H9 (cell line): ENCODE measurements at regions not wholly inside any gene's neighbourhood (a gene's known extent, or its start where the extent isn't known, plus 50 kb on each side); places are given as distances from the start of the nearest gene placed in this dataset.

Experiments
- DNase-seq: peaks from one replicate; pipeline ENCODE4 v3.0.0-alpha.2; 2017
- H2AFZ ChIP-seq: one replicate; pipeline ENCODE4 v1.6.1; 2013; ENCODE audit warnings: mild to moderate bottlenecking, low read length, control low read depth, moderate library complexity
- H2AK5ac ChIP-seq: 2 replicates; pipeline ENCODE4 v1.6.1; 2013; ENCODE audit warnings: low read length, control low read depth, mixed read lengths; ENCODE audit not compliant: insufficient read length
- H2BK120ac ChIP-seq: one replicate; pipeline ENCODE4 v1.6.1; 2013; ENCODE audit warnings: low read depth, mild to moderate bottlenecking, low read length, control low read depth, inconsistent platforms; ENCODE audit not compliant: poor library complexity, severe bottlenecking
- H2BK12ac ChIP-seq: 2 replicates; pipeline ENCODE4 v1.6.1; 2013; ENCODE audit warnings: low read length, control low read depth, mixed read lengths, low read depth; ENCODE audit not compliant: insufficient read length
- H2BK15ac ChIP-seq: 2 replicates; pipeline ENCODE4 v1.6.1; 2013; ENCODE audit warnings: low read depth, low read length, control low read depth
- H2BK20ac ChIP-seq: one replicate; pipeline ENCODE4 v1.6.1; 2013; ENCODE audit warnings: low read depth, mild to moderate bottlenecking, low read length, control low read depth, inconsistent platforms; ENCODE audit not compliant: poor library complexity, severe bottlenecking
- H2BK5ac ChIP-seq: 2 replicates; pipeline ENCODE4 v1.6.1; 2013; ENCODE audit warnings: low read length, control low read depth, mixed read lengths; ENCODE audit not compliant: insufficient read length
- H3K14ac ChIP-seq: 2 replicates; pipeline ENCODE4 v1.6.1; 2013; ENCODE audit warnings: low read length, control low read depth; ENCODE audit not compliant: insufficient read depth
- H3K18ac ChIP-seq: 2 replicates; pipeline ENCODE4 v1.6.1; 2013; ENCODE audit warnings: low read depth, mild to moderate bottlenecking, mixed read lengths, low read length, control low read depth; ENCODE audit not compliant: insufficient read length
- H3K23ac ChIP-seq: 2 replicates; pipeline ENCODE4 v1.6.1; 2013; ENCODE audit warnings: low read length, control low read depth, mixed read lengths, low read depth; ENCODE audit not compliant: insufficient read length
- H3K23me2 ChIP-seq: 2 replicates; pipeline ENCODE4 v1.6.1; 2013; ENCODE audit warnings: low read depth, mild to moderate bottlenecking, mixed read lengths, low read length, control low read depth; ENCODE audit not compliant: insufficient read length, poor library complexity, severe bottlenecking
- H3K27ac ChIP-seq: 2 replicates; pipeline ENCODE4 v1.5.1; 2013; ENCODE audit warnings: low read length, control low read depth, mixed read lengths, low read depth; ENCODE audit not compliant: insufficient read length
- H3K27me3 ChIP-seq: 2 replicates; pipeline ENCODE4 v1.6.1; 2013; ENCODE audit warnings: low read length, control low read depth, inconsistent platforms; ENCODE audit not compliant: insufficient read depth
- H3K4ac ChIP-seq: 2 replicates; pipeline ENCODE4 v1.6.1; 2013; ENCODE audit warnings: low read depth, mild to moderate bottlenecking, control low read depth, inconsistent platforms, low read length, moderate library complexity
- H3K4me1 ChIP-seq: 2 replicates; pipeline ENCODE4 v1.6.1; 2013; ENCODE audit warnings: low read length, control low read depth, inconsistent platforms; ENCODE audit not compliant: insufficient read depth
- H3K4me2 ChIP-seq: 2 replicates; pipeline ENCODE4 v1.6.1; 2013; ENCODE audit warnings: low read length, control low read depth, mixed read lengths; ENCODE audit not compliant: insufficient read length, insufficient read depth
- H3K56ac ChIP-seq: 2 replicates; pipeline ENCODE4 v1.6.1; 2013; ENCODE audit warnings: low read depth, mild to moderate bottlenecking, mixed read lengths, low read length, control low read depth; ENCODE audit not compliant: insufficient read length
- H3K79me1 ChIP-seq: 2 replicates; pipeline ENCODE4 v1.6.1; 2013; ENCODE audit warnings: low read depth, mild to moderate bottlenecking, moderate library complexity, low read length, control low read depth, inconsistent platforms; ENCODE audit not compliant: insufficient read depth, poor library complexity, severe bottlenecking
- H3K79me2 ChIP-seq: 2 replicates; pipeline ENCODE4 v1.6.1; 2013; ENCODE audit warnings: low read length, control low read depth, inconsistent platforms; ENCODE audit not compliant: insufficient read depth
- H3K9ac ChIP-seq: 2 replicates; pipeline ENCODE4 v1.6.1; 2013; ENCODE audit warnings: low read length, control low read depth, mixed read lengths; ENCODE audit not compliant: insufficient read length; ENCODE audit errors: extremely low read depth
- H3K9me3 ChIP-seq: one replicate; pipeline ENCODE4 v1.6.1; 2013; ENCODE audit warnings: low read depth, low read length, inconsistent platforms; ENCODE audit not compliant: control insufficient read depth
- H3T11ph ChIP-seq: one replicate; pipeline ENCODE4 v1.6.1; 2013; ENCODE audit warnings: mild to moderate bottlenecking, low read length, control low read depth, inconsistent platforms
- H4K20me1 ChIP-seq: one replicate; pipeline ENCODE4 v1.6.1; 2013; ENCODE audit not compliant: control insufficient read depth, insufficient read length, insufficient read depth
- H4K5ac ChIP-seq: 2 replicates; pipeline ENCODE4 v1.6.1; 2013; ENCODE audit warnings: low read depth, mild to moderate bottlenecking, mixed read lengths, low read length, control low read depth; ENCODE audit not compliant: insufficient read length
- H4K8ac ChIP-seq: replicated peaks from 2 replicates; pipeline ENCODE4 v1.6.1; 2013; ENCODE audit warnings: low read length, control low read depth, mixed read lengths, low read depth; ENCODE audit not compliant: insufficient read length
- H4K91ac ChIP-seq: 2 replicates; pipeline ENCODE4 v1.6.1; 2013; ENCODE audit warnings: low read depth, mild to moderate bottlenecking, moderate library complexity, mixed read lengths, low read length, control low read depth; ENCODE audit not compliant: insufficient read length
- H3K27ac Mint-ChIP-seq, 3 experiments: 2 replicates in 2 of 3; 3 replicates in 1 of 3; pipeline ENCODE4 v1.8.0; 2020 to 2021; ENCODE audit warnings: mixed read lengths in 3 of 3, mild to moderate bottlenecking in 1 of 3, moderate library complexity in 1 of 3
- H3K27me3 Mint-ChIP-seq: 2 replicates; pipeline ENCODE4 v1.8.0; 2021; ENCODE audit warnings: low read depth, mild to moderate bottlenecking, moderate library complexity, mixed read lengths
- H3K36me3 Mint-ChIP-seq, 3 experiments: 2 replicates in 2 of 3; 3 replicates in 1 of 3; pipeline ENCODE4 v1.8.0; 2020 to 2021; ENCODE audit warnings: low read depth in 3 of 3, mixed read lengths in 3 of 3; ENCODE audit not compliant: insufficient read depth in 1 of 3
- H3K4me1 Mint-ChIP-seq, 2 experiments: 2 replicates each; pipeline ENCODE4 v1.8.0; 2020; ENCODE audit warnings: mixed read lengths in 2 of 2
- H3K4me3 Mint-ChIP-seq, 2 experiments: 2 replicates in 1 of 2; 3 replicates in 1 of 2; pipeline ENCODE4 v1.8.0; 2020 to 2021; ENCODE audit warnings: mild to moderate bottlenecking in 2 of 2, mixed read lengths in 2 of 2, moderate library complexity in 1 of 2
- H3K9me3 Mint-ChIP-seq, 2 experiments: 2 replicates in 1 of 2; 3 replicates in 1 of 2; pipeline ENCODE4 v1.8.0; 2020; ENCODE audit warnings: mild to moderate bottlenecking in 2 of 2, mixed read lengths in 2 of 2, moderate library complexity in 1 of 2
- CTCF ChIP-seq: fragments of 200-600 bp; sonication (generic); conservative IDR thresholded peaks from 3 replicates; pipeline ENCODE4 v1.8.0; 2021; ENCODE audit warnings: antibody characterized with exemption, mild to moderate bottlenecking
- WGBS: extraction: QIAGEN DNeasy Blood & Tissue Kit; methylation state at CpG from one replicate; pipeline ENCODE4 v1.1.7; 2013; ENCODE audit warnings: missing lambda C conversion rate, low lambda C conversion rate, mixed read lengths; ENCODE audit not compliant: insufficient read length; ENCODE audit errors: extremely low coverage; 5-methylcytosine and 5-hydroxymethylcytosine counted together

GRCh38 chr4:127179256-127180087 is 453.3 kb upstream of the INTU start:
- H3K9ac ChIP-seq, result no peak overlapping the region
- no peak overlapping the region for H3K18ac ChIP-seq
- H4K91ac ChIP-seq, result no peak overlapping the region
- no peak for DNase-seq
- no peaks in the 10 kb centered on the region for H3K9me3 ChIP-seq
- H3K14ac ChIP-seq, result no peak overlapping the region
- no peak overlapping the region for H4K5ac ChIP-seq
- no peak overlapping the region for H3K4me2 ChIP-seq
- H2BK5ac ChIP-seq, result no peak overlapping the region
- H4K20me1 ChIP-seq, result no peaks in the 10 kb centered on the region
- H3K23ac ChIP-seq, result no peak overlapping the region
- H3K27me3 ChIP-seq, result no peaks in the 10 kb centered on the region
- no peak overlapping the region for H3K27ac ChIP-seq
- no peaks in the 10 kb centered on the region for H3K23me2 ChIP-seq
- WGBS, result no CpG with 5 or more reads among the region's 2 CpGs
- H2BK120ac ChIP-seq, result no peak overlapping the region
- no peak overlapping the region for H4K8ac ChIP-seq
- Mint-ChIP-seq H3K36me3 (peaks cover 8 to 22% (median 14%) of the 10 kb centered on the region in 3 experiments; a peak in 6 of 7 replicates), H3K27me3 (no peaks in the 10 kb centered on the region), H3K4me3 (no peak overlapping the region), H3K9me3 (peaks cover 15% of the 10 kb centered on the region in 2 experiments), H3K4me1 (peaks cover 18 to 19% of the 10 kb centered on the region in 2 experiments), H3K27ac (no peak overlapping the region; a peak in 1 of 7 replicates)
- H2AFZ ChIP-seq, result no peak overlapping the region
- no peaks in the 10 kb centered on the region for H3K79me1 ChIP-seq
- no peak overlapping the region for H2BK20ac ChIP-seq
- H3K79me2 ChIP-seq, result no peaks in the 10 kb centered on the region
- no peak overlapping the region for H3K56ac ChIP-seq
- peaks cover 3% of the 10 kb centered on the region; the same call in 1 of the 2 replicates for H3K4me1 ChIP-seq
- no peak overlapping the region for H2BK12ac ChIP-seq
- no peak overlapping the region for H3K4ac ChIP-seq
- H2BK15ac ChIP-seq, result no peak overlapping the region
- no peak overlapping the region for H2AK5ac ChIP-seq
- no peak for TF ChIP-seq CTCF
- H3T11ph ChIP-seq, result no peak overlapping the region
